Epithelial cell of esophagus (primary cell): ENCODE measurements at regions not wholly inside any gene's neighbourhood (a gene's known extent, or its start where the extent isn't known, plus 50 kb on each side); places are given as distances from the start of the nearest gene placed in this dataset.

Experiments used
- DNase-seq: peaks from one replicate; pipeline ENCODE4 v3.0.0; 2010; ENCODE audit warnings: low read depth
- H3K4me3 ChIP-seq: 2 replicates; pipeline ENCODE4 v1.5.1; 2011; ENCODE audit warnings: mild to moderate bottlenecking, low read length, control low read depth
- CTCF ChIP-seq: IDR thresholded peaks from 2 replicates; pipeline ENCODE4 v1.5.1; 2011; ENCODE audit warnings: low read depth, mild to moderate bottlenecking, low read length, control low read depth, inconsistent platforms; ENCODE audit not compliant: insufficient read depth; ENCODE audit errors: missing control alignments

GRCh38 chr15:47846128-47846868, 129.0 kb downstream of the SEMA6D start:
- H3K4me3 ChIP-seq: no peak overlapping the region
- DNase-seq: no peak
- TF ChIP-seq CTCF: no peak

DNA sequence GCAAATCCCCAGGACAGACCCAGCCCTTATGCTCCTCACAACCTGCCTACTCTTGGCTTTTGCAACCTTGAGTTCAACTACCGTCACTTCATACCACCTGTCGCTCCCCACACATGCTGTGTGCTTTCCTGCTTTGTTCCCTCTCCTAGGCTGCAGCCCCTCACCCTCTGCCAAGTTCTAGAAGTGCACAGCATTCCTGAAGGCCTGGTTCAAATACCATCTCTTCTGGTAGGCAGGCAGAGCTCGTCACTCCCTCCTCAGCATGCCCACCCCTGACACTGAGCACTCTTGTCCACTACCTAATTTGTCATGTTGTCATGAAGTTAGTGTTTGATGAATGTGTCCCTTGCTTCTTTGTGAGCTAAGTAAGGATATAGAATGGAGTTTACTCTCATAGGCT, 129.6 kb downstream of the SEMA6D start:
- no peak for TF ChIP-seq CTCF
- no peak overlapping the region for H3K4me3 ChIP-seq
- DNase-seq: no peak

DNA sequence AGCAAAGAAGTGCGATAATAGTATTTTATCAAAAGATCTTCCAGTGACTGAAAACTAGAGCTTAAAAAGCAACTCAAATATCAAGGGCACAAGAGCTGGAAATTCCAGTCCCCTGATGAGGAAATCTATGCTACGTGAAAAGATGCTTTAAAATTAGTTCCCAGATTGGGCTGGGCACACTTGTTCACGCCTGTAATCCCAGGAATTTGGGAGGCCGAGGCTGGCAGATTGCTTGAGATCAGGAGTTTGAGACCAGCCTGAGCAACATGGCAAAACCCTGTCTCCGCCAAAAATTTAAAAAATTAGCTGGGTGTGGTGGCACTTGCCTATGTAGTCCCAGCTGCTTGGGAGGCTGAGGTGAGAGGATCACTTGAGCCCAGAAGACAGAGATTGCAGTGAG, 138.8 kb downstream of the SEMA6D start:
- DNase-seq: no peak
- no peak overlapping the region for H3K4me3 ChIP-seq
- no peak for TF ChIP-seq CTCF

DNA sequence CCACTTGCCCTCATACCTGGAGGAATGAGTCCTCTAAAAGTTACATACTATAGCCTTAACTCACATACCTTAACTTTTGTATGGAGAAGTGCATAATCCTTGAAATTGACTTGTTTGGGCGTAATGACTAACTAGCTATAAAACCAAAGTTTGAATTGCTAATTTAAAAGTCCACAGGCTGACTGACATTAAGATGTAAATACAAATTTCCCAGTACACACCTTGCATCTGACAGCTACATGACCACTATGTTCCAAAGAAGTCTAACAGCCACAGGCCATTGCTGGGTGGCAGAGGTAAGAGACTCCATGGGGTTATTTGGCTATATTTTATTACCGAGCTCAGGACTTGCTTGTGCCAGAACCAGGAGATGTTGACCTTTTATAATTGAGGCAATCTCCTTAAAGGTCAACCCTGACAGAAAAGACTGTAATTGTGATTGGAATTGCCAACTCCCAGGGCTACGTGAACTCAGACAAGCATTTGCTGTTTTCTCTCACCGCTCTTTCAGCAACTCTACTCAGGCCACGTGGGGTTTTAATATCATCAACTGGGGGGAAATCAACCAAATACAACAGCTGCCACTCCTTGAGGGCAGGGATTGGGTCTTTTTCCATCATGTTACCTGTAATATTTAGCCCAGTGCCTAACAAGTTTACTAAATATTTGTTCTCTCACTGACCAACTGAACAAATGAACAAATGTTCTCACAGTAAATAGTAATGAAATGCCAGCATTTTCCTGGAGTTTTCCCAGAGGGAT, 139.9 kb downstream of the SEMA6D start:
- no peak for TF ChIP-seq CTCF
- no peak for DNase-seq

DNA sequence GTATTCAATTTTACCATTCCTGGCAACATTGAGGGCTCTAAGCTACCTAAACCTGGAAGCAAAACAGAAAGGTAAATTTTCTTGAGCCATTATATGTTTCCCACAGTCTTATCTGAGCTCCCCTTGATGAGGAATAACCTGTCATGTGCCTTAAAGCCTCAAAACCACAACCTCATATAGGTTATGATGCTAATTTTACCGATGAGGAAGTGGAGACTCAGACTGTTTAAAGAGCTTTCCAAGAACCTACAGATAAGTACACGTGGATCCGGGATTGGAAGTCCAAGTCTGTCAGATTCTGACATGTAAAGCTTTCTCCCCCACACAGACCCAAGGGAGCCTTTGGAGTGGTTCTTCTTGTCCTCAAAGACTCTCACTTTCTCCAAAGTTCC, 140.5 kb downstream of the SEMA6D start:
- no peak for DNase-seq
- TF ChIP-seq CTCF: no peak
- H3K4me3 ChIP-seq: no peak overlapping the region

More for the DNA sequence above, 139.9 kb downstream of the SEMA6D start:
- H3K4me3 ChIP-seq: no peak overlapping the region

DNA sequence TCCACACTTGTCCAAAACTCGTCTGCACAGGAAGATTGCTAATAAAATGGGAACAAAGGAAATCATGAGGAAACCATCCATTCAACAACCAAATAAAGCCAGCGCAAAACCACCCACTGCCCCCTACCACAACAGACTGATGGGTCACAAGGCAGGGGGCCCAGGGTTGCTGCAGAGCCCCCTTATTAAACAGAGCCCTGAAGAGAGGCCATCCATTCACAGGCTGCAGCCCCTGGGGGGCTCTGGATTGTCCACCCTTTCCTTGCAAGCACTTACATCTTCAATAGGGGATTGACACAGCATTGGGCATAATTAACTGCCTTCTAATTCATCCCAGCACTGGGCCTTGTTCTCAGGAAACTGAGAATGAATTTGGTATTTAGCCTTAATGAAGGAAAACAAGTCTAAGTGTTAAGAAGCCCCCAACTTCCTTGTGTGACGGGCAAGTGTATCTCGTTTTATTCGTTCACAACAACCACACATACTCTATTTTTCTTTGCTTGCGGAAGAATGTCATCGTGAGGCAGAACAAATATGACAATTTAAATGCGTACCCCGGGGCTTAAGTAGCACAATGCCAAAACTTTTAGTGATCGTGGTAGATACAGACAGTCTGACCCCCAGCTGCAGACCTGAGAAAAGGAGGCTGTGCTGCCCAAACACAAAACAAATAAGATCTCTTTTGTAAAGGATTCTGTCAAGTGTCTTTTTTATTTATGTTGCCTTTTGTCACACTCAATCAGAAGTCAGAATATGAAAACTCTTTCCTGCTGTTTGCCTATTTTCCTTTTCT, 144.0 kb downstream of the SEMA6D start:
- no peak overlapping the region for H3K4me3 ChIP-seq
- no peak for DNase-seq
- no peak for TF ChIP-seq CTCF
